ENCODE measurements at regions not wholly inside any gene's neighbourhood (a gene's known extent, or its start where the extent isn't known, plus 50 kb on each side); places are given as distances from the start of the nearest gene placed in this dataset.

GRCh38 chr9:109880276-109881169, 100.5 kb downstream of the PALM2AKAP2 start:
- Histone ChIP-seq H3K4me3 (ENCODE audit: low read length in 2 of 2) (no peak overlapping the region), H3K36me3 (ENCODE audit: control insufficient read depth in 2 of 2, insufficient read depth in 2 of 2, low read length in 2 of 2) (no peaks in the 10 kb centered on the region), H3K9me3 (ENCODE audit: control insufficient read depth in 2 of 2, low read length in 2 of 2) (no peaks in the 10 kb centered on the region)

GRCh38 chr9:109883623-109884022, 103.6 kb downstream of the PALM2AKAP2 start:
- Histone ChIP-seq H3K36me3 (ENCODE audit: control insufficient read depth in 2 of 2, insufficient read depth in 2 of 2, low read length in 2 of 2) (no peaks in the 10 kb centered on the region), H3K4me3 (ENCODE audit: low read length in 2 of 2) (no peak overlapping the region), H3K9me3 (ENCODE audit: control insufficient read depth in 2 of 2, low read length in 2 of 2) (no peaks in the 10 kb centered on the region), H3K9ac (ENCODE audit: low read length in 2 of 2) (no peak overlapping the region), H3K27ac (ENCODE audit: low read length) (no peak overlapping the region), H3K27me3 (ENCODE audit: control insufficient read depth in 1 of 2, insufficient read depth in 2 of 2, low read length in 2 of 2) (peaks cover 0 to 2% of the 10 kb centered on the region in 2 donors), H3K4me1 (ENCODE audit: control insufficient read depth, insufficient read depth, low read length) (peaks cover 10% of the 10 kb centered on the region)

More at GRCh38 chr9:109880276-109881169, 100.5 kb downstream of the PALM2AKAP2 start:
- Histone ChIP-seq H3K27ac (ENCODE audit: low read length) (no peak overlapping the region), H3K9ac (ENCODE audit: low read length in 2 of 2) (no peak overlapping the region), H3K27me3 (ENCODE audit: control insufficient read depth in 1 of 2, insufficient read depth in 2 of 2, low read length in 2 of 2) (peaks cover 1 to 2% of the 10 kb centered on the region in 2 donors), H3K4me1 (ENCODE audit: control insufficient read depth, insufficient read depth, low read length) (no peaks in the 10 kb centered on the region)

- Histone ChIP-seq H3K27ac (ENCODE audit: low read length) (no peak overlapping the region), H3K27me3 (ENCODE audit: control insufficient read depth in 1 of 2, insufficient read depth in 2 of 2, low read length in 2 of 2) (no peaks in the 10 kb centered on the region), H3K4me3 (ENCODE audit: low read length in 2 of 2) (no peak overlapping the region), H3K4me1 (ENCODE audit: control insufficient read depth, insufficient read depth, low read length) (peaks cover 10% of the 10 kb centered on the region), H3K9me3 (ENCODE audit: control insufficient read depth in 2 of 2, low read length in 2 of 2) (no peaks in the 10 kb centered on the region), H3K36me3 (ENCODE audit: control insufficient read depth in 2 of 2, insufficient read depth in 2 of 2, low read length in 2 of 2) (no peaks in the 10 kb centered on the region), H3K9ac (ENCODE audit: low read length in 2 of 2) (no peak overlapping the region)
Observed at GRCh38 chr9:109886041-109886440, 106.0 kb downstream of the PALM2AKAP2 start.

GRCh38 chr9:109886617-109887016, 106.6 kb downstream of the PALM2AKAP2 start:
- Histone ChIP-seq H3K27me3 (ENCODE audit: control insufficient read depth in 1 of 2, insufficient read depth in 2 of 2, low read length in 2 of 2) (no peaks in the 10 kb centered on the region), H3K4me1 (ENCODE audit: control insufficient read depth, insufficient read depth, low read length) (peaks cover 10% of the 10 kb centered on the region), H3K27ac (ENCODE audit: low read length) (no peak overlapping the region), H3K9ac (ENCODE audit: low read length in 2 of 2) (no peak overlapping the region), H3K36me3 (ENCODE audit: control insufficient read depth in 2 of 2, insufficient read depth in 2 of 2, low read length in 2 of 2) (no peaks in the 10 kb centered on the region), H3K9me3 (ENCODE audit: control insufficient read depth in 2 of 2, low read length in 2 of 2) (no peaks in the 10 kb centered on the region), H3K4me3 (ENCODE audit: low read length in 2 of 2) (no peak overlapping the region)

GRCh38 chr9:109887079-109887478, 107.1 kb downstream of the PALM2AKAP2 start:
- peaks cover 10% of the 10 kb centered on the region for H3K4me1 ChIP-seq (ENCODE audit: control insufficient read depth, insufficient read depth, low read length)
- H3K9me3 ChIP-seq (ENCODE audit: control insufficient read depth in 2 of 2, low read length in 2 of 2) = no peaks in the 10 kb centered on the region
- no peak overlapping the region for H3K4me3 ChIP-seq (ENCODE audit: low read length in 2 of 2)
- H3K9ac ChIP-seq (ENCODE audit: low read length in 2 of 2) = no peak overlapping the region
- H3K27me3 ChIP-seq (ENCODE audit: control insufficient read depth in 1 of 2, insufficient read depth in 2 of 2, low read length in 2 of 2) = no peaks in the 10 kb centered on the region
- H3K36me3 ChIP-seq (ENCODE audit: control insufficient read depth in 2 of 2, insufficient read depth in 2 of 2, low read length in 2 of 2) = no peaks in the 10 kb centered on the region
- H3K27ac ChIP-seq (ENCODE audit: low read length) = no peak overlapping the region

GRCh38 chr9:109888695-109889094, 108.7 kb downstream of the PALM2AKAP2 start:
- H3K9me3 ChIP-seq (ENCODE audit: control insufficient read depth in 2 of 2, low read length in 2 of 2) = no peaks in the 10 kb centered on the region
- H3K27ac ChIP-seq (ENCODE audit: low read length) = no peak overlapping the region
- peaks cover 10% of the 10 kb centered on the region for H3K4me1 ChIP-seq (ENCODE audit: control insufficient read depth, insufficient read depth, low read length)
- H3K36me3 ChIP-seq (ENCODE audit: control insufficient read depth in 2 of 2, insufficient read depth in 2 of 2, low read length in 2 of 2) = no peaks in the 10 kb centered on the region
- no peak overlapping the region for H3K4me3 ChIP-seq (ENCODE audit: low read length in 2 of 2)
- H3K27me3 ChIP-seq (ENCODE audit: control insufficient read depth in 1 of 2, insufficient read depth in 2 of 2, low read length in 2 of 2) = no peaks in the 10 kb centered on the region
- no peak overlapping the region for H3K9ac ChIP-seq (ENCODE audit: low read length in 2 of 2)

- H3K36me3 ChIP-seq (ENCODE audit: control insufficient read depth in 2 of 2, insufficient read depth in 2 of 2, low read length in 2 of 2) = no peaks in the 10 kb centered on the region
- no peak overlapping the region for H3K4me3 ChIP-seq (ENCODE audit: low read length in 2 of 2)
- no peak overlapping the region for H3K27ac ChIP-seq (ENCODE audit: low read length)
- H3K9ac ChIP-seq (ENCODE audit: low read length in 2 of 2) = no peak overlapping the region
- H3K27me3 ChIP-seq (ENCODE audit: control insufficient read depth in 1 of 2, insufficient read depth in 2 of 2, low read length in 2 of 2) = no peaks in the 10 kb centered on the region
- H3K9me3 ChIP-seq (ENCODE audit: control insufficient read depth in 2 of 2, low read length in 2 of 2) = no peaks in the 10 kb centered on the region
- H3K4me1 ChIP-seq (ENCODE audit: control insufficient read depth, insufficient read depth, low read length) = peaks cover 10% of the 10 kb centered on the region
Observed at GRCh38 chr9:109889456-109889855, 109.5 kb downstream of the PALM2AKAP2 start.

GRCh38 chr9:109893241-109893640, 113.2 kb downstream of the PALM2AKAP2 start:
- Histone ChIP-seq H3K9ac (ENCODE audit: low read length in 2 of 2) (no peak overlapping the region), H3K9me3 (ENCODE audit: control insufficient read depth in 2 of 2, low read length in 2 of 2) (no peaks in the 10 kb centered on the region), H3K27me3 (ENCODE audit: control insufficient read depth in 1 of 2, insufficient read depth in 2 of 2, low read length in 2 of 2) (no peaks in the 10 kb centered on the region), H3K36me3 (ENCODE audit: control insufficient read depth in 2 of 2, insufficient read depth in 2 of 2, low read length in 2 of 2) (no peaks in the 10 kb centered on the region), H3K4me3 (ENCODE audit: low read length in 2 of 2) (no peak overlapping the region), H3K4me1 (ENCODE audit: control insufficient read depth, insufficient read depth, low read length) (peaks cover 1% of the 10 kb centered on the region), H3K27ac (ENCODE audit: low read length) (no peak overlapping the region)

- H3K27me3 ChIP-seq (ENCODE audit: control insufficient read depth in 1 of 2, insufficient read depth in 2 of 2, low read length in 2 of 2) = no peaks in the 10 kb centered on the region
- H3K27ac ChIP-seq (ENCODE audit: low read length) = no peak overlapping the region
- no peak overlapping the region for H3K4me3 ChIP-seq (ENCODE audit: low read length in 2 of 2)
- no peak overlapping the region for H3K9ac ChIP-seq (ENCODE audit: low read length in 2 of 2)
- H3K4me1 ChIP-seq (ENCODE audit: control insufficient read depth, insufficient read depth, low read length) = no peaks in the 10 kb centered on the region
- H3K36me3 ChIP-seq (ENCODE audit: control insufficient read depth in 2 of 2, insufficient read depth in 2 of 2, low read length in 2 of 2) = no peaks in the 10 kb centered on the region
- no peaks in the 10 kb centered on the region for H3K9me3 ChIP-seq (ENCODE audit: control insufficient read depth in 2 of 2, low read length in 2 of 2)
Observed at GRCh38 chr9:109894473-109894872, 114.5 kb downstream of the PALM2AKAP2 start.

- no peak overlapping the region for H3K9ac ChIP-seq (ENCODE audit: low read length in 2 of 2)
- no peaks in the 10 kb centered on the region for H3K4me1 ChIP-seq (ENCODE audit: control insufficient read depth, insufficient read depth, low read length)
- no peak overlapping the region for H3K27ac ChIP-seq (ENCODE audit: low read length)
- H3K4me3 ChIP-seq (ENCODE audit: low read length in 2 of 2) = no peak overlapping the region
- H3K9me3 ChIP-seq (ENCODE audit: control insufficient read depth in 2 of 2, low read length in 2 of 2) = no peaks in the 10 kb centered on the region
- no peaks in the 10 kb centered on the region for H3K27me3 ChIP-seq (ENCODE audit: control insufficient read depth in 1 of 2, insufficient read depth in 2 of 2, low read length in 2 of 2)
- H3K36me3 ChIP-seq (ENCODE audit: control insufficient read depth in 2 of 2, insufficient read depth in 2 of 2, low read length in 2 of 2) = no peaks in the 10 kb centered on the region
Observed at GRCh38 chr9:109894921-109895758, 115.1 kb downstream of the PALM2AKAP2 start.

All from stomach smooth muscle (tissue), 2 donors.